Parathyroid adenoma (tissue), 2 donors: ENCODE measurements at regions not wholly inside any gene's neighbourhood (a gene's known extent, or its start where the extent isn't known, plus 50 kb on each side); places are given as distances from the start of the nearest gene placed in this dataset.

ENCODE experiments used
- H2AFZ ChIP-seq: fragments of 300-600 bp; sonication (generic); one replicate; pipeline ENCODE4 v1.7.0; 2017; ENCODE audit warnings: antibody characterized with exemption, mild to moderate bottlenecking
- H3K27ac ChIP-seq: fragments of 300-600 bp; sonication (generic); one replicate; pipeline ENCODE4 v1.7.0; 2017
- H3K27me3 ChIP-seq: fragments of 300-600 bp; sonication (generic); one replicate; pipeline ENCODE4 v1.7.0; 2017; ENCODE audit warnings: low read length; ENCODE audit not compliant: control insufficient read depth, insufficient read depth
- H3K36me3 ChIP-seq: fragments of 300-600 bp; sonication (generic); one replicate; pipeline ENCODE4 v1.7.0; 2017; ENCODE audit warnings: low read length; ENCODE audit not compliant: control insufficient read depth, insufficient read depth
- H3K4me1 ChIP-seq: fragments of 300-600 bp; sonication (generic); one replicate; pipeline ENCODE4 v1.7.0; 2017; ENCODE audit warnings: control low read depth
- H3K4me2 ChIP-seq: fragments of 300-600 bp; sonication (generic); one replicate; pipeline ENCODE4 v1.7.0; 2017; ENCODE audit warnings: low read length
- H3K4me3 ChIP-seq: fragments of 300-600 bp; sonication (generic); one replicate; pipeline ENCODE4 v1.7.0; 2017; ENCODE audit warnings: low read depth, low read length
- H3K79me2 ChIP-seq: fragments of 300-600 bp; sonication (generic); one replicate; pipeline ENCODE4 v1.7.0; 2017; ENCODE audit warnings: control low read depth
- H3K9ac ChIP-seq: fragments of 300-600 bp; sonication (generic); one replicate; pipeline ENCODE4 v1.7.0; 2017; ENCODE audit warnings: mild to moderate bottlenecking
- H3K9me3 ChIP-seq: fragments of 300-600 bp; sonication (generic); one replicate; pipeline ENCODE4 v1.7.0; 2017; ENCODE audit warnings: low read length; ENCODE audit not compliant: control insufficient read depth
- TF ChIP-seq, protein P1 (sequence below): fragments of 300-600 bp; sonication (generic); IDR thresholded peaks from one replicate; pipeline ENCODE4 v1.7.0; 2017; ENCODE audit warnings: antibody characterized with exemption, mild to moderate bottlenecking
- donor health status: primary hyperparathyroidism.

DNA sequence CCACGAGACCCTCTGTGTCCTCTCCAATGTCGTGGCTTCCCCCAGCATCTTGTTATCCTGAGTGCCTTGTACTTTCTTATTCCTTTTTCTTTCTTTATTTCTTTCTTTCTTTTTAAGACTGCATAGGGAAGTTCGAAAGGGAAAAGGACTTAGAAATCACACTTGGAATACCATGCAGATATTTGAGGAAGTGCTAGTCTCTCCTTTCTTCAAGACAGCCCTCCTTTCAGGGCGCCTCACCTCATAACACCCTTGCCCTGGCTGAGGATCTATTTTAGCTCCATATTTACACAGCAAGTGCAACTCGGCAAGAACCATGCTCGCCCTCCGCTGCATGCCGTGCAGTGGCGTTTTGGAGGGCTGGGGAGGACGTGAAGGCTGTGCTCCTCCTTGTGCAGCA is 232.3 kb upstream of the GLI3 start:
- no peaks in the 10 kb centered on the region for H3K36me3 ChIP-seq
- H3K4me1 ChIP-seq: no peaks in the 10 kb centered on the region
- no peak overlapping the region for H3K4me3 ChIP-seq
- H3K9ac ChIP-seq: no peak overlapping the region
- H3K27ac ChIP-seq: no peak overlapping the region
- no peak overlapping the region for H2AFZ ChIP-seq
- no peaks in the 10 kb centered on the region for H3K9me3 ChIP-seq
- H3K79me2 ChIP-seq: no peaks in the 10 kb centered on the region
- no peaks in the 10 kb centered on the region for H3K27me3 ChIP-seq
- TF ChIP-seq, protein P1, sequence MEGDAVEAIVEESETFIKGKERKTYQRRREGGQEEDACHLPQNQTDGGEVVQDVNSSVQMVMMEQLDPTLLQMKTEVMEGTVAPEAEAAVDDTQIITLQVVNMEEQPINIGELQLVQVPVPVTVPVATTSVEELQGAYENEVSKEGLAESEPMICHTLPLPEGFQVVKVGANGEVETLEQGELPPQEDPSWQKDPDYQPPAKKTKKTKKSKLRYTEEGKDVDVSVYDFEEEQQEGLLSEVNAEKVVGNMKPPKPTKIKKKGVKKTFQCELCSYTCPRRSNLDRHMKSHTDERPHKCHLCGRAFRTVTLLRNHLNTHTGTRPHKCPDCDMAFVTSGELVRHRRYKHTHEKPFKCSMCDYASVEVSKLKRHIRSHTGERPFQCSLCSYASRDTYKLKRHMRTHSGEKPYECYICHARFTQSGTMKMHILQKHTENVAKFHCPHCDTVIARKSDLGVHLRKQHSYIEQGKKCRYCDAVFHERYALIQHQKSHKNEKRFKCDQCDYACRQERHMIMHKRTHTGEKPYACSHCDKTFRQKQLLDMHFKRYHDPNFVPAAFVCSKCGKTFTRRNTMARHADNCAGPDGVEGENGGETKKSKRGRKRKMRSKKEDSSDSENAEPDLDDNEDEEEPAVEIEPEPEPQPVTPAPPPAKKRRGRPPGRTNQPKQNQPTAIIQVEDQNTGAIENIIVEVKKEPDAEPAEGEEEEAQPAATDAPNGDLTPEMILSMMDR: no peak
- no peak overlapping the region for H3K4me2 ChIP-seq

DNA sequence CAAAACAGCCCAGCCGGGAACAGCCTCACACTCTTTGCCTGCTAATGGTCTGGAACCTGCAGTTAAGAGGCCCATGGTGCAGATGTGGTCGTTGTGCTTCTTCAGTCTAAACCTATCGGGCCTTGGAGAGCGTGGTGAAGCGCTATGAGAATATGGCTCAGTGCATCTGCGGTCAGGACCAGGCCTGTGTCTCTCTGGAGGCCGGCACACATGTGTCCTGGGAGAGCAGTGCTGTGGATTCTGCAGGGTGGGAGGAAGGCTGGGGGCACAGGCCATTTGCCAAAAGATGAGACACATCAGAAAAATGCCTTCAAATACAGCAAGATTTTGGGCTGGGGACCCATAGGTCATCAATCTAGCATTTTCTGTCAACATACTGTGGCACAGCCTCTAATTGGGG is 231.5 kb upstream of the GLI3 start:
- H3K27me3 ChIP-seq: no peaks in the 10 kb centered on the region
- no peak overlapping the region for H2AFZ ChIP-seq
- H3K4me1 ChIP-seq: no peaks in the 10 kb centered on the region
- H3K27ac ChIP-seq: no peak overlapping the region
- H3K36me3 ChIP-seq: no peaks in the 10 kb centered on the region
- no peak overlapping the region for H3K9ac ChIP-seq
- H3K79me2 ChIP-seq: no peaks in the 10 kb centered on the region
- H3K4me3 ChIP-seq: no peak overlapping the region
- no peaks in the 10 kb centered on the region for H3K9me3 ChIP-seq
- TF ChIP-seq, protein P1: no peak
- H3K4me2 ChIP-seq: no peak overlapping the region

DNA sequence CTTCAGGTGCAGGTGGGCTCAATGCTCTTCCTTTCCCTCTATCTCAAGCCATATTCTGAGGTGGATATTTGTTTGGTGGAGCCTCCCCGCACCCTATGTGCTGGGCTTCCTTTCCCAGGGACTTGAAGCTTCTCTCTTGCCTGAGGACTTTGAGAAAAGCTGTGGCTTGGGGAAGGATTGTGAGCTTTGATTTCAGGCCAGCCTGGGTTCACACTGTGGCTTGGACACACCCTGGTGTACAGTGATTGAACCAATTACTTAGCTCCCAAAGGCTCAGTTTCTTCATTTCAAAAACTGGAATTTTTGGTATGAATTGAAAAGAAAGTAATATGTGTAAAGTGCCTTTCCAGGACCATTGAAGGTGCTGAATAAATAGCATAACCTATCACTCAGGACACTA is 224.5 kb upstream of the GLI3 start:
- no peak overlapping the region for H3K9ac ChIP-seq
- no peak overlapping the region for H3K27ac ChIP-seq
- no peak overlapping the region for H2AFZ ChIP-seq
- H3K4me1 ChIP-seq: no peaks in the 10 kb centered on the region
- no peaks in the 10 kb centered on the region for H3K36me3 ChIP-seq
- H3K4me2 ChIP-seq: no peak overlapping the region
- no peak overlapping the region for H3K4me3 ChIP-seq
- H3K27me3 ChIP-seq: no peaks in the 10 kb centered on the region
- TF ChIP-seq, protein P1: no peak
- no peaks in the 10 kb centered on the region for H3K79me2 ChIP-seq
- no peaks in the 10 kb centered on the region for H3K9me3 ChIP-seq

DNA sequence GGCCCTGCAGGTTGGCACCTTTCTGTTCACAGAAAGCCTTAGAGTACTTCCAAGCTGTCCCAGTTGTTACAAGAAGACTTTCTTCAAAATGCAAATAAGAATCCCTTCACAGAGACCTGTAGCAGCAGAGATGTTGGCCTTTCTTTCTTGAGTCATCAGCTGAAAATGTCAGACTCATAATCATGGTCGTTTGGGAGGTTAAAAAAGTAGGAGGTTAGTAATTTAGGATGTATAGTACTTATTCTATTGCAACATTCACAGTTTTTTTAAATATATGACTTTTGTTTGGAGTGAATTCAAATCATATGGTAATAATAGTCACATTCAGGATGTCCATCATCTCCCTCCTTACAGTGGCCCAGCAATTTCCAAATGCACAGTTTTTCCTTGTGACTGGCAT is 223.9 kb upstream of the GLI3 start:
- Histone ChIP-seq H3K4me2 (no peak overlapping the region), H3K4me1 (no peaks in the 10 kb centered on the region), H3K27ac (no peak overlapping the region), H3K4me3 (no peak overlapping the region), H3K27me3 (no peaks in the 10 kb centered on the region), H2AFZ (no peak overlapping the region), H3K36me3 (no peaks in the 10 kb centered on the region), H3K9ac (no peak overlapping the region), H3K79me2 (no peaks in the 10 kb centered on the region), H3K9me3 (no peaks in the 10 kb centered on the region)
- TF ChIP-seq, protein P1: no peak

DNA sequence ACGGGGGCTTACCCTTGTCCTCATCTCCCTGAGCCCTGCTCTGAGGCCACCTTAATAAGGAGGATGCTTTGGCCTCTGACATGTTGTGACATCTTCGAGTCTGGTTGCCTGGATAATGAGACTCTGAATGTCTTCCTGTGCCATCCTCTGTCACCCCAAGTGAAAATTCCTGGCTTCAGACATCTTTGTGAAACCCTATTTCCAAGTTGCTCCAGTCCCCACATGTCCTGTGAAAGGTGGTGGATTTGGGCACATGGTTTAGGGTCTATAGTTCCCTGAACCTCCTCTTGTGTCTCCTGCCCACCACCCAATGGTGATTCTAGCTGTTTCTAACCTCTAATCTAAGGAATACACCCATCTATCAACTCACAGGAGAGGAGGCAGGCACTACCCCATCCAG is 223.1 kb upstream of the GLI3 start:
- Histone ChIP-seq H2AFZ (no peak overlapping the region), H3K27me3 (no peaks in the 10 kb centered on the region), H3K9ac (no peak overlapping the region), H3K4me3 (no peak overlapping the region), H3K4me2 (no peak overlapping the region), H3K4me1 (no peaks in the 10 kb centered on the region), H3K36me3 (no peaks in the 10 kb centered on the region), H3K79me2 (no peaks in the 10 kb centered on the region), H3K27ac (no peak overlapping the region), H3K9me3 (no peaks in the 10 kb centered on the region)
- TF ChIP-seq, protein P1: no peak
